ENCODE measurements at regions not wholly inside any gene's neighbourhood (a gene's known extent, or its start where the extent isn't known, plus 50 kb on each side); places are given as distances from the start of the nearest gene placed in this dataset.

DNA sequence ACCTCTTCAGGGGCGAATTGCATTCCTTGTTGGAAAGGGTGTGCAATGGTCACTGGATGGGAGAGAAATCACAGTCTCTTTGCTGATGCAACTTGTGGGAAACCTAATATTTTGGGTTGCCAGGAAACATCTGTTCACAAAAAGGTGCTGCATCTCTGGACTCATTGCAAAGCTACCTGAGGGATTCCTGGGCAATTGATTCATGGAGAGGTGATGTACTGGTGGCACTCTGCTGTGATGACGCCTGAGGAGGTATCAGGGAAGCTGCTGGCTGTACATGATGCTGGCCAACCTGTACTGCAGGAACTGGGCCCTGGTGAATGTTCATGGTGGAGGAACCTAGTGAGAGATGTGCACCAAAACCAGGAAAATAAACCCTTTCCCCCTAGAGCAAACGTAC, 516.0 kb upstream of the SPHKAP start:
- no peak for DNase-seq
- TF ChIP-seq POLR2A (IDR thresholded peaks at IDR 0.05; ENCODE audit: low read length) (no peak), GATA1 (IDR thresholded peaks at IDR 0.05; ENCODE audit: low read depth, low read length) (no peak)

DNA sequence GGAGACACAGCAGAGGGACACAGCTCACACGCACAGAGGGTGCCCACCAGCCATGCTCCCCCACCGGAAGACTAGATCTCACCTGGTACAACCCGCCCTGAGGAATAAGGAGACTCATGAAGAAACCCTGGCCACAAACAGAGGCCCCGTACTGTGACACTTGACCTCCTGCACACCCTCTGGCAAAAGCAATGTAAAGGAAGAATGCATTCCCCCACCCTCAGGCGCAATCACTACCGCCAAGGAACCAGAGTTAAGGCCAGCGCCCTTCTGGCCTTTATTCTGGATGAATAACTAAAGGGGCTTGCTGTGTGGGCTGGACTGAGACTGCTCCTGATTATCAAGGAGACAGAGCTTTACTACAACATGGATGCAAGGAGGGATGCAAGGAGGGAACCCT, 509.2 kb upstream of the SPHKAP start:
- TF ChIP-seq GATA1 (IDR thresholded peaks at IDR 0.05; ENCODE audit: low read depth, low read length): no peak
- TF ChIP-seq POLR2A (IDR thresholded peaks at IDR 0.05; ENCODE audit: low read length): no peak
- DNase-seq: no peak

DNA sequence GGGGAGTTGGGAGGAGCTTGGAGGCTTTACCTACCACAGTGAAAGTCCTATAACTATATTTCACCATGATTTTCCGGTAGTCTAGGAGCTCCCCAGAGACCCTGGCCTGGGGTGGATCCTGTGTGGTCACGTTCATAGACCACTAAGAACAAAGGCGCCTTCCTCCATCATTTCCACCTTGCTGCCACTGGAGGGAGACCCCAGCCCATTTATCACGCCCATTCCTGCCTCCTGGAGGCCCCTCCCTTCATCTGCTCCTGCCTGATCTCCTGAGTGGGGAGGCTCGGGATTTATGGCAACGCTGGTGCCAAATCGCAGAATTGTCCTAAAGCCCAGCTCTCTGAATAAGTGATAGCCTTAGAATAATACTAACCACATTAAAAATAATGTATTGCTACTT, 507.6 kb upstream of the SPHKAP start:
- TF ChIP-seq POLR2A (IDR thresholded peaks at IDR 0.05; ENCODE audit: low read length): no peak
- no peak for TF ChIP-seq GATA1 (IDR thresholded peaks at IDR 0.05; ENCODE audit: low read depth, low read length)
- DNase-seq: no peak

DNA sequence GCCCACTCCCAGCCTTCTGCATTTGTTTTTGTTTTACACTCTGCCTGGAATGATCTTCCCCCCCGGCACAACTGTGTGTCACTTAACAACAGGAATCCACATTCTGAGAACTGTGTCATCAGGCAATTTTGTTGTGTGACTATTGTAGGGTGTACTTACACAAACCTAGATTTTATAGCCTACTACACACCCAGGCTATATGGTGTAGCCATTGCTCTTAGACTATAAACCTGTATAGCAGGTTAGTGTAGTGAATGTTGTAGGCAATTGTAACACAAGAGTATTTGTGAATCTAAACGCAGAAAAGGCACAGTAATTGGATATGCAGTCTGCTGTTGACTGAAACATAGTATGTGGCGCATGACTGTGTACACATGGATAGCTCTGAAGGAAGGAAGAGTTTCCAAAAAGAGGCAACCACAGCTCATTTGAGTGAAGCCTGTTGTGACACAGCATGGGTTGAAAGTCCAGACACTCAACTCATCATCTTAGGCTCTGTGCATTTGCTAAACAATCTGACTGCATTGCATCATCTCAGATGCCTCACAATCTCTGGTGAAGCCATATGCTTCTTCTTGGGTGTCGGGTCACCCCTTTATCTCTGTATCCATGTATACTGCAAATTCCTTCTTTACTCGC, 506.6 kb upstream of the SPHKAP start:
- DNase-seq: no peak
- no peak for TF ChIP-seq POLR2A (IDR thresholded peaks at IDR 0.05; ENCODE audit: low read length)
- TF ChIP-seq GATA1 (IDR thresholded peaks at IDR 0.05; ENCODE audit: low read depth, low read length): no peak

DNA sequence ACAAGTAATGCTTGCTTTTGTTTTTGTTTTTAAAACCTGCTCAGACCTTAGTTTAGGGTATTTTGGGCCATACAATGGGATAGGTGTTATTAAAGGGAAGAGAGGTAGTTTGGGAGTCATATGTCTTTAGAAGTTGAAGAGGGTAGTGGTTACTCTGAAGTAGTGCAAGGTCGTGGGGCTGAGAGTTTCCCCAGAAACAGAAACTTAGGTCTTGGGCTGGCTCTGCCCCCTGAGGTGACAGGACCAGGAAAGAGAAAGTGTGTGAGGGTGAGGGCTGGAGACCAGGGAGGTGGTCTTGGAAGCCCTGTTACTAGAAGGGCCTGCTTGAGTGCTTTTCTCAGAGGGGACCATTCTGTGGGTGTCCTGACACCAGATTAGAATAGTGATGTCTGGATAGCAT, 500.5 kb upstream of the SPHKAP start:
- no peak for DNase-seq
- TF ChIP-seq POLR2A (IDR thresholded peaks at IDR 0.05; ENCODE audit: low read length) (no peak), GATA1 (IDR thresholded peaks at IDR 0.05; ENCODE audit: low read depth, low read length) (no peak)

DNA sequence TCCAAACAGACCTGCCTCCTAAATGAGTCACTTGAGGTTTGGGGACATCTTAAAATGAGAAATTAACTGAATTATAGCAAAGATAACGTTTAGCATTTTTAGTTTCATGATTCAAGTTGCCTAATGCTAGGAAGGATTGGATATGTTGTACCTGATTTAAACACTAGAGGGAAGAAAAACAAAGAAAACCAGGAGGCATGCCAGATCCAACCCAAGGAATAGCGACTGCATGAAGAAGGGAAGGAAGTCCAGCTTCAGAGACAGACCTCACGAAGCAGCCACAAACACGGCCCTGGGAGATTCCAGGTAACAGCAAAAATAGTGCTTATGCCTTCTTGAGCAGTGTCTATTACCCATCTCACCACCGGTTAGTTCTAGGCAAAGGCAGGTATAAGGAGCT, 499.9 kb upstream of the SPHKAP start:
- TF ChIP-seq GATA1 (IDR thresholded peaks at IDR 0.05; ENCODE audit: low read depth, low read length) (no peak), POLR2A (IDR thresholded peaks at IDR 0.05; ENCODE audit: low read length) (no peak)
- no peak for DNase-seq

DNA sequence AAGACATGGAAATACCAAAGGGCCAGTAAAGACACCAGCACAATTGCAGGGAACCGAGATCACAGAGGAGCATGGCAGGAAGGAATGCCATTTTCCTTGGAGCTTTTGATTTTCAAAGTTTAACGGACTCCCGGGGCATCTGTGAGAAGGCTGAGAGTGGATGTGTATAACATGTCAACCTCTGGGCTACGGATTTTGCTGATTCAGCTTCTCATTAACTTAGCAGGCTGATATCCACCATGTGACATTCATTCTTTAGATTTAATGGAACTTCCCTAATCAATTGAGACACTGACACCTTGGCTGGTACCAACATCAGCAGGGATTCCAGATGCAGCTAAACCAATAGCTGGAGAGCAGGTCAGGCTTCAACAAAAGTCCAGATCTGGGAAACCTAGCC, 496.6 kb upstream of the SPHKAP start:
- DNase-seq: no peak

DNA sequence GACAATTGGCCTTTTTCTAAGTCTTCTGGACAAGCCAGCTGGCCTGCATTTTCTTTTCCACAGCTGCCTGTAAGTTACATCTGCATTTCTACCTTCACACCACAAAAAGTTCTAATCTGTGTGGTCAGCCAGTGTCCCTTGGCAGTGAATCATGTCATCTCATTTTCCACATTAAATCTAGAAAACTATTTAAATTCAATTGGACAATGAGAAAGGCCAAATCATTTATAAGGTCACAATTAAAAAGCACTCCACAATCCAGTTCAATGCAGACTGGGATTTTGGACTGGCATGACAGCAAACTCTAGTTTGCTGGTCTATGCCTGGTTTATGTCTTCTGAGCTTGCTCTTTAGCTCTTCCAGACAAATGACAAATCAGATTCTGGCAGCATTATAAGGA, 494.2 kb upstream of the SPHKAP start:
- DNase-seq: no peak
- no peak for TF ChIP-seq POLR2A (IDR thresholded peaks at IDR 0.05; ENCODE audit: low read length)
- TF ChIP-seq GATA1 (IDR thresholded peaks at IDR 0.05; ENCODE audit: low read depth, low read length): no peak

More for the DNA sequence above, 496.6 kb upstream of the SPHKAP start:
- TF ChIP-seq GATA1 (IDR thresholded peaks at IDR 0.05; ENCODE audit: low read depth, low read length) (no peak), POLR2A (IDR thresholded peaks at IDR 0.05; ENCODE audit: low read length) (no peak)

DNA sequence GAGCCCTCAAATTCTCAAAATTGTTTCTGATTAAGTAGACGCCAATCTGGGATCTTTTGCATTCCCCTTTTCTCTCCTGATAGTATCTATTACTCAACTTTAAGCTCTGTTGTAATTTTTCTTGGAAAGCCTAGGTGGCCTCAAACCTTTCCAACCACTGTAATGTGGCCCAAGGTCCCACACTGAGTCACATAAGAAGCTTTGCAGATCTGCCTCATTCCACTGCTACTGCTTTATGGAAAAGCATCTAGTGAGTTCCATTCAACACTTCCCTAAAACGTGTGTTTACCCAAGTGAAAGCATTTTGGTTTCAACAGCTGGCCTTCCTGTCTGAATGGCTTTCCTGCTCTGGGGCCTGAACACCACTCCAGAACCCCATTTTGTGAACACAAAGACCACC, 493.6 kb upstream of the SPHKAP start:
- no peak for TF ChIP-seq GATA1 (IDR thresholded peaks at IDR 0.05; ENCODE audit: low read depth, low read length)
- TF ChIP-seq POLR2A (IDR thresholded peaks at IDR 0.05; ENCODE audit: low read length): no peak

DNA sequence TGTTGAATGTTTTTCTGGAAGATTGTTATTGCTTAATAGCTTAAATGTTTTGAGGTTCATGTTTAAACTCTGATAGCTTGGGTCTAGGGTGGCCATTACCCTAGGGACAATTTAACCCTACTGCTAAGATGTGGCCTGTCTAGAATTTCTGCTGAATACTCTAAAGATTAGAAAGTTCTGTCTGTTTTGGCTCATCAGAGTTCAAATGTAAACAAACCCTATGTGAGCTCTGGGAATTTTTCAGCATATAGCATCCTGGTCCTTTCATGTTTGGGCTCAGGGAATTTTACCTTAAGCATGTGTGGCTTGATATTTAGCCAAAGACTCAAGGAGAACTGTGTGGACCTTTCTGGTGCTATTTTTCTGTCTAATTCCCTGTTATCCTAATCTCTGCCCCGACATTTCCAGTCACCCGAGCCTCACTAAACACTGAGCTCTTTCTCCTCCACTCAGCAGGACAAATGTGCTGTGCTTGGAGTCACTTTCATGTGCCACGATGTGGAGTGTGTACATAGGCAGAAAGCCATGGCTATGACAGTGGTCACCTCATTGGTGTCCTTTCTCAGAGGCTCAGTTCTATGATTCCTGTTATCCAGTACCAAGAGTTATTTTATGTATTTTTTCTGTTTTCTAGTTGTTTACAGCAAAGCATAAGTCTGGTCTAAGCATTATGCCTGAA, 492.5 kb upstream of the SPHKAP start:
- no peak for DNase-seq
- TF ChIP-seq GATA1 (IDR thresholded peaks at IDR 0.05; ENCODE audit: low read depth, low read length) (no peak), POLR2A (IDR thresholded peaks at IDR 0.05; ENCODE audit: low read length) (no peak)

More for the DNA sequence above, 493.6 kb upstream of the SPHKAP start:
- no peak for DNase-seq

DNA sequence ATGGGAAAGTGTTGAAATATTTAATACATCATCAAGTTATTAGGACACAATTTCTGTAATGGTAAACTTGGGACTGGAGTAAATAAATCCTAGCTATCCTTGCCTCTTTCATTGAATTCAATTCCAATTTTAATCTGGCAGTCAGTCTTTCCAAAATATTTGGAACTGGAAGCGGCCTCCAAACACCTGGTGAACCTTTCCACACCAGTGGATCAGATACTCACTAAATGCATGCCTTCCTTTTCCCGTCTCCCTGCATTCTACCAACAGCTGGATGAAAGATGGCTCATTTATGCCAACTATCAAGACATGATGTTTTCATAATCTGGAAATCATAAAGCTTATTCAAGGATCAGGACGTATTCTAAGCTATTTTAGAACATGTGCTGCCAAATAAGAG, 488.2 kb upstream of the SPHKAP start:
- no peak for DNase-seq
- TF ChIP-seq POLR2A (IDR thresholded peaks at IDR 0.05; ENCODE audit: low read length) (no peak), GATA1 (IDR thresholded peaks at IDR 0.05; ENCODE audit: low read depth, low read length) (no peak)

DNA sequence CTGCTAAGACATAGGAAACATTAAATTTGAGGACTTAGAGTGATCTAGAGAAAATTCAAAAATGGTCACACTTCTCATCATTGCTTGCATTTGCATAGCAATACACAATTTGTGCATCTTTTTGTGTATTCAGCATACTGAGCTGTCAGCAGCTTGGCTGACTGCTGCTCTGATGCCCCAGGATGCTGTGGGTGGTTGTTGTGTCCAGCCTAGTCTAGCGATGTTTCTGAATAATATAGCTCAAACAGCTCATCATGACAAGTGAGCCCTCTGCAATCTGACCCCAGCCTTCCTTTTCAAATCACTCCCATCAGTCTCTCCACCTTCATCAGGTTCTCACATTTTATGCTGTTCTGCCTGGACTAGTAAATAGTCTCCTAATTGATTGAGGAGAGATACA, 483.7 kb upstream of the SPHKAP start:
- DNase-seq: no peak
- TF ChIP-seq GATA1 (IDR thresholded peaks at IDR 0.05; ENCODE audit: low read depth, low read length) (no peak), POLR2A (IDR thresholded peaks at IDR 0.05; ENCODE audit: low read length) (no peak)

DNA sequence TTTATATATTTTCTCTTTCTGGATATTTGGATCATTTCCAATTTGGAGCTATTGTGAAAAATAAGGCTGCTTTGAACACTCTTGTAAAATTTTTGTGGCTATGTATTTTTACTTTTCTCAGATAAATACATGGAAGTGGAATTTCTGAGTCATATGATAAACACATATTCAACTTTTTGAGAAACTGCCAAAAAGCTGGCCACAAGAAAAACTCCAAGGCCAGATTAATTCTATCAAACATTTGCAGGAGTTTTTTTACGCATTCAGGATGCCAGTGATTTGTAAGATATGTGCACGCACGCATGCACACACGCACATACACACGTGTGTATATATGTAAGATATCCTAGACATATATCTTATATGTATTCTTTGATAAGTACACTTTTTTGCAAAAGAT, 477.5 kb upstream of the SPHKAP start:
- TF ChIP-seq POLR2A (IDR thresholded peaks at IDR 0.05; ENCODE audit: low read length) (no peak), GATA1 (IDR thresholded peaks at IDR 0.05; ENCODE audit: low read depth, low read length) (no peak)
- no peak for DNase-seq

DNA sequence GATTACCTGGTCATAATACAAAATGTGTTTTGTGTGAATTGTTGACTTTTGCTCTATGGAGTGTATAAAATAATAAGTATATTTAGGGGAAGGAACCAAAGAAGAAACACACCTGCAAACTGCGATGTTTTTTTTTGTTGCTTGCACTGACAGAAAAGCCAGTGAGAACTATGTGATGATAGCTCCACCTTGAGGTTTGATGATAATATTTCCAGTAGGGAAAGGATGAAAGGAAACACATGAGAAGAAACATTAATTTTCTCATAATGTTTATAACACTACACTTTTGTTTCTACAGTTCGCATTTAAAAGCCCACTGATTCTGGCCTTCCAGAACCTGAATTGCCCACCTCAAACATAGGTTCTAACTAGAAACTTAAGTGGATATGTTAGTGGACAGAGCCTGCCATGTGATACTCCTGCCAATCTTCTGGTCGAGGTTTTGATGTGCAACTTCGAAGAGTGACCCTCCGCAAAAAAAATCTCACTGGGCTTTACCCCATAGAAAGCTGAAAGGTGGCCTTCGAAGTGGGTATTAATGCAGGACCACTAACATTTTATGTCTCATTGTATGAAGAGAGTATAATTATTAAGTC, 476.4 kb upstream of the SPHKAP start:
- peak in 1 of 2 experiments; percentile 1 for DNase-seq
- TF ChIP-seq POLR2A (IDR thresholded peaks at IDR 0.05; ENCODE audit: low read length): no peak
- no peak for TF ChIP-seq GATA1 (IDR thresholded peaks at IDR 0.05; ENCODE audit: low read depth, low read length)

DNA sequence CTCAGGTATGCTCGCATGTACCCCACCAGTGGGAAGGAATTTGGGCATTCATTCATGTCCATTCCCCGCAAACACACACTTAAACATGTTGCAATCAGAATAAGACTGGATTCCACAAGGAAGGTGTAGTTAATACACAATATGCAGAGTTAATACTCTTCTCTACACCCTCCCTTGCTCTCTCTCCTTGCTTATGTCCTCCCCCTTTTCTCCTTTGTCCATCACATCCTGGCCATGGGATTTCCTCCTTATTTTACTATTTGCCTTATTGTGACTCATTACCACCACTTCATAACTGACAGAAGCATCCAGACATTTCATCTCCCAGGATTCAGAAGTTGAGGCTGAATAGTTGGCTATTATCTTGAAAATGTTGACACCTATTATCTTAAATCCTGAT, 473.8 kb upstream of the SPHKAP start:
- TF ChIP-seq GATA1 (IDR thresholded peaks at IDR 0.05; ENCODE audit: low read depth, low read length) (no peak), POLR2A (IDR thresholded peaks at IDR 0.05; ENCODE audit: low read length) (no peak)
- no peak for DNase-seq
